HG03558 (cell line): ENCODE measurements at regions not wholly inside any gene's neighbourhood (a gene's known extent, or its start where the extent isn't known, plus 50 kb on each side); places are given as distances from the start of the nearest gene placed in this dataset.
"Not testable (repeated sequence)": the region's sequence is repeated elsewhere in the genome, so short reads cannot be mapped to it uniquely, and the experiment has no call there.

Experiments
- ATAC-seq: cut with Tn5 transposase; IDR thresholded peaks from one replicate; pipeline ENCODE4 v1.9.1; 2021; ENCODE audit warnings: moderate number of reproducible peaks; ENCODE audit not compliant: unreplicated experiment; ENCODE audit errors: extremely low read depth

DNA sequence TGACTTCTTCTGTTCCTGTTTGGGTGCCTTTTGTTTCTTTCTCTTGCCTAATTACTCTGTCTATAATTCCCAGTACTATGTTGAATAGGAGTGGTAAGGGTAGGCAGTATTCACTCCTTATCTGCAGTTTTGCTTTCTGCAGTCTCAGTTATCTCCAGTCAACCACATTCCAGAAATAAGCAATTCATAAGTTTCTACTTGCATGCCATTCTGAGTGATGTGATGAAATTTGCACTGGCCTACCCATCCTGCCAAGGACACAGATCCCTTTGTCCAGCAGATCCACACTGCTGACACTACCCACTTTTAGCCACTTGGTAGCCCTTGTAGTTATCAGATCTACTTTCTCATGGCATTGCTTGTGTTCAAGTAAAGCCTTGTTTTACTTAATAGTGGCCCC is 971.6 kb upstream of the INTU start:
- ATAC-seq = no peak

DNA sequence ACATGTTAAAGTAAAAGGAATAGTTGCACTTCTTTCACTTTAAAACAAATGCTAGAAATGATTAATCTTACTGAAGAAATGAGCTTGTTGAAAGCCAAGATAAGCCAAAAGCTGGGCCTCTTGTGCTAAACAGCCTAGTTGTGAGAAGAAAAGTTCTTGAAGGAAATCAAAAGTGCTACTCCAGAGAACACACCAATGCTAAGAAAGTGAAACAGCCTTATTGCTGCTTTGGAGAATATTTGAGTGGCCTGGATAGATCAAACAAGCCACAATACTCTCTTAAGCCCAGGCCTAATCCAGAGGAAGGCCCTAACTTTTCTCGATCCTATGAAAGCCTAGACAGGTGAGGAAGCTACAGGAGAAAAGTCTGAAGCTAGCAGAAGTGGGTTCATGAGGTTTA is 967.9 kb upstream of the INTU start:
- no peak for ATAC-seq

- ATAC-seq = not testable (repeated sequence)
Observed at GRCh38 chr4:126670038-126670437, 962.7 kb upstream of the INTU start.

GRCh38 chr4:126678618-126679017 is 954.1 kb upstream of the INTU start:
- ATAC-seq = no peak

DNA sequence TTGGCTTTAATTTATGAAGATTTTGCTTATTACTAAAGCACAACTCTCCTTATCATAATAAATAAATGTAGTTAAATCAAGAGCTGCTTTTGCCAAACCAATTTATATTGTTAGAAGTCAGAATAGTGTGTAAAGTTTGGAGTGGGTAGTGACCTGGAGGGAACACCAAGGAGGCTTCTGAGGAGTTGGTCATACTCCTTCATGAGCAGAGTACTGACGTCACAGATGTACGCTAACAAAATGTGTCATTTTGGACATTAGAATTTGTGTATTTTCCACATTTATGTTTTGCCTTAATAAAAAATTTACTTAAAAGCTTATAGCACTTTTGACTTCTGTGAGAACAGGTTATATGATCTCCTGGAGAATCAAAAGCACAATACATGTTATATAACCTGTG is 953.5 kb upstream of the INTU start:
- ATAC-seq = no peak

GRCh38 chr4:126682250-126682649 is 950.5 kb upstream of the INTU start:
- ATAC-seq = no peak

DNA sequence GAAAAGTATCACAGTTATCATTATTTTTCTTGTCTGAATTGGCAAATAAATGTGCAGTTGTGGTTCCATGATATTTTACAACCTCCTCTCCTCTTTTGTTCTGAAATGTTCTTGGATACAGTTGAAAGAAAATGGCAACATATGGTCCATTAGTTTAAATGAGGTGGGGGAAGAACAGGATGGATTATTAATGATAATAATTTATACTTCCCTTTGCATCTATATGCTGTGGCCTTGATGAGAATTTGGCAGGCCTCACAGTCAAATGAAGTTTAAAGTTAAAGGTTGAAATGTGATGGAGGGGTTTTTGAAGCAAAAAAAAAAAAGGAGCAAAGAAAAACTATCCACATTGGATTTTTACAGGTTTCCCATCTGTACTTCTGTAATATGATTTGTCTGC is 946.3 kb upstream of the INTU start:
- ATAC-seq = no peak

GRCh38 chr4:126687655-126688358 is 945.0 kb upstream of the INTU start:
- no peak for ATAC-seq

DNA sequence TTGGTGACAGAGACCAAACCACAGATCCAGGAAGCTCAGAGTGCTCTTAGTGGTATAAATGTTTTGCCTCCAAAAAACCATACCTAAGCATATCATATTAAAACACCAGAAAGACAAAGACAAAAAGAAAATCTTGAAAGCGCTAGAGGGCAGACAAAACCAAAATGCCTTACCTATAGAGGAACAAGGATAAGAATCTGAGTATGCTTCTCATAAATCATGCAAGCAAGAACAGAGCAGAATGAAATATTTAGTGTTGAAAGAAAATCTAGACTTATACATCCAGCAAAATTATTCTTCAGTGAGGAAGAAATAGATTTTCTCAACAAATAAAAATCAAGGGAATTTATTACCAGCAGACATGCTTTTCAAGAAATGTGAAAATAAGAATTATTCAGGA is 941.0 kb upstream of the INTU start:
- ATAC-seq = no peak

- ATAC-seq = no peak
Observed at GRCh38 chr4:126697748-126698147, 935.0 kb upstream of the INTU start.

- no peak for ATAC-seq
Observed at GRCh38 chr4:126698224-126698623, 934.5 kb upstream of the INTU start.

- no peak for ATAC-seq
Observed at GRCh38 chr4:126701756-126702155, 931.0 kb upstream of the INTU start.

DNA sequence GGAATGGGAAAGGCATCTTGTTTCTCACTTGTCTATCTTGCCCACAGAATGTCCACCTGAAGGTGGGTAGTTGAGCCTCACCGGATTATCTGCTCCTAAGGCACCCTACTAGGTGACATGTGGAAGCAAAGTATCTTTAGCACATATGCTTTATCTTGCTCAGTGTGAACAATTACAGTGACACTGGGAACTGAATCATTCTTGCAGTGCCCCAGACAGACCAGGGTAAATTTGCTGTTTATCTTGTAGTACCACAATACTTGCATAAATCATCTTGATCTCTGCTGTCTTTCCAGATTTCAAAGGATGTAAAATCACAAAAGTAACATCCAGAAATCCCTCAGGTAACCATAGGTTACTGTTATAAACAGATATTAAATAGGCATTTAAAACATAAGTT is 930.0 kb upstream of the INTU start:
- ATAC-seq = no peak

DNA sequence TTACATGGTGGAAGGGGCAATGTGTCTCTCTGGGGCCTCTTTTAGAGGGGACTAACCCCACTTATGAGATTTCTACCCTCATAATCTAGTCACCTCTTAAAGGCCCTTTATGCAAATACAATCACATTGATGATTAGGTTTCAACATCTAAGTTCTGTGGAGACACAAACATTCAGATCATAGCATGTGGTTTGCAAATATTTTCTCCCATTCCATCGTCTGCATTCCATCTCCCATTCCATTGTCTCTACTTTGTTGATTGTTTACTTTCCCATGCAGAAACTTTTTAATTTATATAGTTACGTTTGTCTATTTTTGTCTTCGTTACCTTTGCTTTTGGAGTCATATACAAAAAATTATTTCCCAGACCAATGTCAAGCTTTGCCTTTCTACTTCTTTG is 927.5 kb upstream of the INTU start:
- ATAC-seq = no peak

GRCh38 chr4:126708716-126709115 is 924.0 kb upstream of the INTU start:
- ATAC-seq = no peak

- ATAC-seq = no peak
Observed at GRCh38 chr4:126710935-126711334, 921.8 kb upstream of the INTU start.

- ATAC-seq = no peak
Observed at GRCh38 chr4:126715067-126715466, 917.7 kb upstream of the INTU start.

DNA sequence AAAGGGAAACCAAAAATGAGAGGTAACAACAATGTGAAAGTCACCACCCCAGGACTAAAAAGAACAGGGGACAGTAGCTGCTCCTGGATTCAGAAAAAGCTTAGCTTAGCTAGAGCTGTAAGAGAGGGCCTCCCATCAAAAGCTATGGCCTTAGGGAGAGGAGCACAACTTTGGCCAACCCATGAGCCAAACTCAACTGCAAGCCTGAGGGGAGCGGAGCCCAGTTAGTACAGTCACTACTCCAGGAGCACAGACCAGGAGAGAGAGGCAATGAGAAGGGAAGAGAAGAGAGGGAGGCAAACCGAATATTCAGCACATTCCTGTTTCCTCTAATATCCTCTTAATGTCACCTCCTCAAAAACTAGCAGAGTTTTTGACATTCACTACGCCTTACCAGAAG is 917.1 kb upstream of the INTU start:
- ATAC-seq = no peak

- ATAC-seq = no peak
Observed at GRCh38 chr4:126718136-126718535, 914.6 kb upstream of the INTU start.

DNA sequence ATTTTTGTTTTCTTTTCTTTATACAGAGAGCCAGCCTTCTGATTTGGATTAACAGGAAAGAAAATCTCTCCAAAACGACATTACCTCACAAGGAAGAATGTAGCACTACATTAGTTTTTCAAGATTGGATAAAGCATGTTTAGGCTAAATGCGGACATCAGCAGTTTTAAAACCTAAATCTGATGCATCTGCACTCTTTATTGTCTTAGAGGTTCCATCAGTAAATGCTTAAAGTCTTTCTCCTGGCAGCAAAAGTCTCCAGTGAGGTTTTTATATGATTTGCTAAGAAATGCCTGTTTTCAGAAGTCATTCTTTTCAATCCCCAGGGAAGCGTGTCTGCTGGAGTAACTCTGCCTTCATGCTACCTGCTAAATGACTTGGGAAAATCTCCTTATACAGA is 912.9 kb upstream of the INTU start:
- ATAC-seq = no peak

- no peak for ATAC-seq
Observed at GRCh38 chr4:126725906-126726305, 906.9 kb upstream of the INTU start.

- no peak for ATAC-seq
Observed at GRCh38 chr4:126727461-126727860, 905.3 kb upstream of the INTU start.

DNA sequence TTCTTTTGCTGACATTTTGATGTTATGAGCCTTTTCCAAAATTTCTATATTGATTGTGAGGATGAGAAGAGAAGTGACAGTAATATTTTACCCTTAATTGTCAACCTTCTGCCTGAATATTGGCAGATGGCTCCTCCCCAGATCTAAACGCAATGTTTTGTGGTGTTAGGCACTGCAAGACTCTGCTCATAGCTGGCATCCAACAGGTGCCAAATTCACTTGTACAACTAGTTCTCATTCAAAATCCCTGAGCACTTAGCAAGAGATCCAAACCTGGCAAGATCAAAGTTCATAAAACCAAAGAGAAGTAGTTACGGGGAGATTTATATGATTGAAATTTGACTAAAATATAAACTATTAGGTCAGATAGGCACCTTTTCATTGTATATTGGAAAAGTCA is 901.7 kb upstream of the INTU start:
- ATAC-seq = no peak
